K562 (cell line): ENCODE measurements at regions not wholly inside any gene's neighbourhood (a gene's known extent, or its start where the extent isn't known, plus 50 kb on each side); places are given as distances from the start of the nearest gene placed in this dataset.

Experiments
- CTCF ChIP-seq, 3 experiments: IDR thresholded peaks in 2 of 3; conservative IDR thresholded peaks in 1 of 3; 2 replicates each; pipeline ENCODE4 v1.5.1; 2011 to 2012; ENCODE audit warnings: low read length in 3 of 3, mild to moderate bottlenecking in 3 of 3, control low read depth in 2 of 3, improper control_type of control experiment in 1 of 3, inconsistent platforms in 1 of 3, low read depth in 1 of 3, mixed read lengths in 1 of 3, moderate library complexity in 1 of 3; ENCODE audit not compliant: insufficient read depth in 2 of 3
- EGR1 ChIP-seq: fragments of 450-650 bp; conservative IDR thresholded peaks from 2 replicates; pipeline ENCODE4 v1.6.1; 2017; ENCODE audit warnings: mild to moderate bottlenecking
- ELF4 ChIP-seq: fragments of 450-650 bp; formaldehyde crosslinking; IDR thresholded peaks from 2 replicates; pipeline ENCODE4 v1.4.0; 2022; ENCODE audit warnings: missing genetic modification characterization
- ELK1 ChIP-seq: sonication (generic); formaldehyde crosslinking; IDR thresholded peaks from 2 replicates; pipeline ENCODE4 v1.8.1; 2022; ENCODE audit warnings: missing genetic modification reagents
- ERF ChIP-seq: fragments of 450-650 bp; formaldehyde crosslinking; IDR thresholded peaks from 2 replicates; pipeline ENCODE4 v1.4.0; 2020; ENCODE audit warnings: mild to moderate bottlenecking, mixed read lengths
- HNRNPH1 ChIP-seq: fragments of 200-400 bp; formaldehyde crosslinking; optimal IDR thresholded peaks from 2 replicates; pipeline ENCODE3; 2017; ENCODE audit warnings: low read depth, mild to moderate bottlenecking, low read length, moderate library complexity
- JUND ChIP-seq, 2 experiments: IDR thresholded peaks; 2 replicates in 1 of 2; 3 replicates in 1 of 2; pipeline ENCODE4 v1.6.1; 2011; ENCODE audit warnings: borderline replicate concordance in 2 of 2, low read depth in 2 of 2, low read length in 2 of 2, improper control_type of control experiment in 1 of 2, missing biosample characterization in 1 of 2, missing genetic modification characterization in 1 of 2, missing genetic modification reagents in 1 of 2
- PATZ1 ChIP-seq: fragments of 250-450 bp; sonication (Bioruptor Pico); IDR thresholded peaks from 2 replicates; pipeline ENCODE4 v1.5.0; 2020; ENCODE audit warnings: mild to moderate bottlenecking, borderline replicate concordance
- POLR2AphosphoS2 ChIP-seq: IDR thresholded peaks from 2 replicates; pipeline ENCODE4 v1.6.1; 2012; ENCODE audit warnings: low read length, improper control_type of control experiment
- POLR2AphosphoS5 ChIP-seq: IDR thresholded peaks from 2 replicates; pipeline ENCODE4 v1.6.1; 2011; ENCODE audit warnings: mild to moderate bottlenecking, low read depth, low read length, moderate library complexity; ENCODE audit not compliant: control insufficient read depth, insufficient read depth
- PRDM10 ChIP-seq: fragments of 450-650 bp; IDR thresholded peaks from 2 replicates; pipeline ENCODE4 v1.6.1; 2018; ENCODE audit not compliant: partially characterized antibody
- RAD21 ChIP-seq, 2 experiments: fragments of 250-450 bp in 1 of 2; fragments of 450-650 bp in 1 of 2; sonication (Bioruptor Pico) in 1 of 2; formaldehyde crosslinking in 1 of 2; IDR thresholded peaks in 1 of 2; conservative IDR thresholded peaks in 1 of 2; 2 replicates each; pipeline versions ENCODE4 v1.4.0 to v1.8.0; 2020 to 2022; ENCODE audit warnings: mild to moderate bottlenecking in 2 of 2, moderate library complexity in 1 of 2
- SRF ChIP-seq, 2 experiments: fragments of 250-450, 450-650 bp in 1 of 2; sonication (Bioruptor Pico) in 1 of 2; sonication (generic) in 1 of 2; formaldehyde crosslinking; IDR thresholded peaks; 2 replicates each; pipeline versions ENCODE4 v1.5.0 to v1.5.1; 2020 to 2022; ENCODE audit warnings: mild to moderate bottlenecking in 1 of 2, missing genetic modification reagents in 1 of 2
- ZZZ3 ChIP-seq: fragments of 450-650 bp; IDR thresholded peaks from 2 replicates; pipeline ENCODE4 v1.6.1; 2016; ENCODE audit warnings: antibody characterized with exemption, mild to moderate bottlenecking, moderate library complexity

- TF ChIP-seq EGR1 (no peak), ELK1 (CRISPR knock-in tag) (no peak), SRF (CRISPR knock-in tag; IDR thresholded peaks at IDR 0.05) (no peak), POLR2AphosphoS5 (no peak), ZZZ3 (no peak), ERF (CRISPR knock-in tag) (no peak), PRDM10 (no peak), JUND (IDR thresholded peaks at IDR 0.05; ENCODE audit: borderline replicate concordance, low read depth, low read length) (no peak), JUND (tag; IDR thresholded peaks at IDR 0.05; ENCODE audit: borderline replicate concordance, low read depth, low read length) (no peak), ELF4 (CRISPR knock-in tag) (no peak), HNRNPH1 (no peak), POLR2AphosphoS2 (no peak), CTCF (IDR thresholded peaks at IDR 0.05 in 2 of 3, conservative IDR thresholded peaks at IDR 0.05 in 1 of 3; ENCODE audit: insufficient read depth in 2 of 3, low read depth in 1 of 3, low read length in 3 of 3) (no peak), RAD21 (CRISPR knock-in tag; conservative IDR thresholded peaks at IDR 0.05 in 1 of 2, IDR thresholded peaks at IDR 0.05 in 1 of 2) (no peak), PATZ1 (CRISPR knock-in tag) (no peak)
Measured at GRCh38 chr5:2194949-2195348, 312.2 kb upstream of the IRX4 start.
